ENCODE measurements at regions not wholly inside any gene's neighbourhood (a gene's known extent, or its start where the extent isn't known, plus 50 kb on each side); places are given as distances from the start of the nearest gene placed in this dataset.

- TF ChIP-seq CTCF (IDR thresholded peaks at IDR 0.05) (no peak), POLR2A (IDR thresholded peaks at IDR 0.05) (no peak)
Measured at GRCh38 chr15:46660096-46660842, 1025.4 kb downstream of the SQOR start.

Measured in esophagus squamous epithelium (tissue), 4 donors.